ENCODE measurements at regions not wholly inside any gene's neighbourhood (a gene's known extent, or its start where the extent isn't known, plus 50 kb on each side); places are given as distances from the start of the nearest gene placed in this dataset.
"Not testable (repeated sequence)": the region's sequence is repeated elsewhere in the genome, so short reads cannot be mapped to it uniquely, and the experiment has no call there.

DNA sequence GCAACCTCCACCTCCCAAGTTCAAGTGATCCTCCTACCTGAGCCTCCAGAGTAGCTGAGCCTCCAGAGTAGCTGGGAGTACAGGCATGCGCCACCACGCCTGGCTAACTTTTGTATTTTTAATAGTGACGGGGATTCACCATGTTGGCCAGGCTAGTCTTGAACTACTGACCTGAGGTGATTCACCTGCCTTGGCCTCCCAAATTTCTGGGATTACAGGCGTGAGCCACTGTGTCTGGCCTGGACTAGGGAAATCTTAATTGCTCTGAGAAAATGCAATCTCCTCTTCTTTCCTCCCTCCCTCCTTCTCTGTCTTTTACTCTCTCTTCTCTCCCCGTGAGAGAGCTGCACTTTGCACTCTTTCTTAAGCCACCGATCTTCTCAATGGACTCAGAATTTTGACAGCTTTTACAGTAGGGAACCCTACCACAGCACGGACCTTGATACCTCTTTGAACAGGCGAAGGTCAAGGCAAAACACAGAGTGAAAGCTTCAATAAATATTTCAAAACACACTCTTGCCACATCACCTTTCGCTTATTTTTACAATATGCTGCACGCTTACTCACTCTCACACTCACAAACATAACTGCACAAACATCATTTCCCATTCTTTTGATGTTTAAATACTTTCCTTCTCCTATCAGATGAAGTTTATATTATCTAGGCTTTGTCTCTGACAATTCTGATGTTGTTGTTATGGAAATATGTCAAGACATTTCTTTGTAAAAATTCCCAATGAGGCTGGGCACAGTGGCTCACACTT is 173.4 kb upstream of the NRP1 start:
- DNase-seq (ENCODE audit: low read depth in 2 of 2) = no peak

- peak in 1 of 2 donors; percentile 28 for DNase-seq (ENCODE audit: low read depth in 2 of 2)
These were observed 172.6 kb upstream of the NRP1 start for GRCh38 chr10:33506838-33507661.

GRCh38 chr10:33506391-33506790 is 171.9 kb upstream of the NRP1 start:
- peak in 1 of 2 donors; percentile 8 for DNase-seq (ENCODE audit: low read depth in 2 of 2)

GRCh38 chr10:33501161-33501560 is 166.7 kb upstream of the NRP1 start:
- DNase-seq (ENCODE audit: low read depth in 2 of 2) = no peak

DNA sequence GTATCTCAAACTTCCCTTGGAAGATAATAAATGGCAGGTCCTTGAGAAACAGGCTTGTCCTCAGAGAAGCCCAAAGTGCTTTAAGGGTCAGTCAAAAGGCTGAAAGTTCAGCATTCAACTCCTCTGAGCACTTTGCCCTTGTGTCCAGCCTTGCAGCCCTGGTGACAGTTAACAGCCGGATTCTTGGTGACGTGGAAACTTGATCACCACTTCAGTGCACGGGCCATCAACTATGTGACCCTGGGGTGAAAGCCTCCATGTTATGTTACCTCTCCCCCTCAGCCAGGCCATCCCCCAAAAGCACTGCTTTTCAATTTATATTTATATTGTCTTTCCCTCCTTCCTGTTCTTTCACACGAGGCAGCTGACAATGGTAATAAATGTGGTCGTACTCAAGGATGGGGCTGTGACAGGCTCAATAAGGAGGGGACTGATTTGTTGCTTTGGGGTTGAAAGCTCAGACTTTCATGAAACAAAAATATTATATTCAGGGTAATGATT is 164.0 kb upstream of the NRP1 start:
- DNase-seq (ENCODE audit: low read depth in 2 of 2) = no peak

GRCh38 chr10:33497338-33497737 is 162.9 kb upstream of the NRP1 start:
- no peak for DNase-seq (ENCODE audit: low read depth in 2 of 2)

- DNase-seq (ENCODE audit: low read depth in 2 of 2) = no peak
These were observed 161.6 kb upstream of the NRP1 start for GRCh38 chr10:33496096-33496495.

DNA sequence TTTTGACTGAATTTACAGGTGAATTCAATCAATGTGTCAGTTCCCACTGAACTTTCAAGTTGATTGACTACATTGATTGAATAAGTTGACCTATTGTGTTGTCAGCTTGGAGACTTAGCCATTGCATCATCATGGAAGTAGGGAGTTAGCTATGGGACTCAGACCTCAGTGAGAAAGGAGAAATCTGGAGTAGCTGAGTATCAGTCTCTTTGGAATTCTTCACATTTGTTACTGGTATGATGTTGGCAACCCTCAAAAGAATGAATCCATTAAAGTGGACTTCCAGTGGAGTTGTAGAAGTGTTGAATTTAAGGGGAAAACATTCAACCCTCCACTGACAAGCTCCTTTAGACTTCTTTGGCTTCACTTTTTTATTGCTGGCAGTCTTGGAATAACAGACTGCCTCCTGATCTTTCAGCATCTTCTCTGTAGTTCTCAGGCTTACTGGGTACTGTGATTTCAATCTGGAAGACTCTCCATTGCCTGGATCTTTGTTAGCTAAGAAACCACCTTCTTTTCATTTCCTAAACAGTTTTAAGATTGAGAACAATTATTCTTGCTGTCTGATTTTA is 160.3 kb upstream of the NRP1 start:
- no peak for DNase-seq (ENCODE audit: low read depth in 2 of 2)

- DNase-seq (ENCODE audit: low read depth in 2 of 2) = no peak
These were observed 159.5 kb upstream of the NRP1 start for GRCh38 chr10:33493978-33494377.

- no peak for DNase-seq (ENCODE audit: low read depth in 2 of 2)
These were observed 159.0 kb upstream of the NRP1 start for GRCh38 chr10:33493497-33493896.

- DNase-seq (ENCODE audit: low read depth in 2 of 2) = no peak
These were observed 158.4 kb upstream of the NRP1 start for GRCh38 chr10:33492701-33493345.

DNA sequence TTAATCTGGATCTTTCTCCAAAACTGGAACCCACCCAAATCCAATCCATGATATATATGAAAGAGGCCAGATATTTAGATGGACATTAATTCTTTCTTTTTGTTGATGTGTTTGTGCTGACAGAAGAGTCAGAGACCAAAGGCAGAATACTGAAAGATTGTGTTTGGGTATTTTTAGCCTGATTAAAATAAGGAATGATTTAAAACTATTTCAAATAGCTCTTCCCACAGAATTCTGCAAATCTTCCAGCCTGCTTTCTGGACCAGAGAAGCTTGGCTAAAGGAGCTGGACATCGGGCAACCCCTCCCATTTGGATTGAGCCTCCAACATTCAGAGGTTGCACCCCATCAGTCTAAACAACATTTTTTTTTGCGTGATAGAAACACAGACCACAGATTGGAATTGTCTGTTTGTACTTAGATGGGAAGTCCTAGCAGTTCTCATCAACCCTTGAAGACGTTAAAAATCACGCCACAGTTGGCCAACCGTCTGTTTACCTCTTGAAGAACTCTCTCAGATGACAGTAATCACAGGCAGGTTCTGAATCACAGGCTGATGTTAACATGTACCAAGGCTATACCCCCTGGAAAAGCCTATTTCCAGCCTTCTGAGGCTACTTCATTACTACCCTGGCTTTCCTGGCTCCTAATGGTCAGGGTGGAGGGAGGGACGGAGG is 155.2 kb upstream of the NRP1 start:
- DNase-seq (ENCODE audit: low read depth in 2 of 2) = no peak

- DNase-seq (ENCODE audit: low read depth in 2 of 2) = no peak
These were observed 152.7 kb upstream of the NRP1 start for GRCh38 chr10:33487014-33487776.

GRCh38 chr10:33485276-33485675 is 150.8 kb upstream of the NRP1 start:
- no peak for DNase-seq (ENCODE audit: low read depth in 2 of 2)

DNA sequence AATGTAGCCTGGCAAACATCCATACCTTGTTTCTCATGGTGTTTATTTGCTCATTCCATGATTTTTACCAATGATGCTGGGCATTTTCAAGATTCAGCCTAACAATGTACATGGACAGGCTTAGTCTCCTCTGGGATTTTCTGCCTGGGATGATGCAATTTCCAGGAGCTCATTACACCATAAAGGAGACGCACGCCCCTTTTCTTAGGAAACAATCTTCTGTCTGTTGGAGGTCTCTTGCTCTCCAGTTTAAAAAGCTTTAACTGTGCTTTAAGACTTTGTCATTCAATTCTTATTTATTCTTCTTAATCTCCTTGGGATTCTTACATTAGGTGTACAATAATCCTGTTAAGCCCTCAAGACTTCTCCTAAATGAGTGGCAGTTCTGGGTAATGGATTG is 150.3 kb upstream of the NRP1 start:
- DNase-seq (ENCODE audit: low read depth in 2 of 2) = no peak

- no peak for DNase-seq (ENCODE audit: low read depth in 2 of 2)
These were observed 149.3 kb upstream of the NRP1 start for GRCh38 chr10:33483816-33484190.

DNA sequence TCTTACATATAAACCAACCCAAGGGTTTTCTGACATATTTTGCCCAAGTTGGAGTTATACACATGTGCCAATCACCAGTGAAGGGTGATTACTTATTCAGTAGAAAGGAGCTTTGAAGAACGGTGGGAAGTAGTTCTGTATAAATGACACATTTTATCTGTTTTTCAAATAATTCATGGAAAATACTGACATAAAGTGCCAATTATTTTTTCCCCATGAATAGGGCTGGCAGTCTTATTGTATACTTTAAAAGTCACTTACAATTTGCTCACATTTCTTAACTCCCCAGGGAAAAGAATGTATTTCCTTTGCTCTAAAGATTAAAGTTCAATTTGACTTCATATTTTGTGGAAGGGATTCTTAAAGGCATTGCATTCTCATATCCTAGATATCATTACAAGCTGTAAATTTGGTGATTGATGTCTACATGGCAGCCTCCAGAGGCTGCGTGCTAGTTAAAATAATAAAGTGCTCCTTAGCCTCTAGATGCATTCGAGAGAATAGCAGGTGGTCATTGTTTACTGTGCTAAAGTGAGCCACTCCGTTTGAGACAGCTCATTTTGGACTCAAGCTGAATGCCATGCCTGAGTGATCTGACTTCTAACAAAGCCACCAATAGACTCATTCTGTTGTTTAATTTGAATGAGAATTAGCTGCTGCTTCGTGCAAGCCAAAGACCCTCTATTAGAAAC is 148.8 kb upstream of the NRP1 start:
- no peak for DNase-seq (ENCODE audit: low read depth in 2 of 2)

DNA sequence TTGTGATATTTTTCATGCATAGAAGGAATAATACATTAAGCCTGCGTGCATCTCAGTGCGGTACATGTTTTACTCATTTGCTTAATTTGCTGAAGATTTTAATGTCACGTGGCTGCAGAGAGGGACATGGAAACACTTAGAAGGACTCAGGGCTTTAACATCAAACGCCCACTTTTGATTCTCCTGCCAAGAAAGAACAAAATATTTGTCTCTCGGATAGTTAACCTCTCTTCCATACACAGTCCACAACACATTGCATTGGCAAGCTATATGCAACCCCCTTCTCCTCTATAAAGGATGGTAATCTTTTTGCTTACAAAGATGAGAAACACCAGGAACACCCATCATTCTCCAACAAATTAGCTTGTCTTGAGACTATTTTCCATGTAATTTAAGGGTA is 148.0 kb upstream of the NRP1 start:
- DNase-seq (ENCODE audit: low read depth in 2 of 2) = no peak

GRCh38 chr10:33481184-33481583 is 146.7 kb upstream of the NRP1 start:
- DNase-seq (ENCODE audit: low read depth in 2 of 2) = no peak

- not testable (repeated sequence) for DNase-seq (ENCODE audit: low read depth in 2 of 2)
These were observed 145.9 kb upstream of the NRP1 start for GRCh38 chr10:33480417-33480816.
